Endothelial cell of umbilical vein (primary cell): ENCODE measurements at regions not wholly inside any gene's neighbourhood (a gene's known extent, or its start where the extent isn't known, plus 50 kb on each side); places are given as distances from the start of the nearest gene placed in this dataset.

Source experiments
- BruUV-seq: library from RNA; stranded (reverse); fragments of 400-500 nt; replicated peaks from 2 replicates; lab custom pipeline; 2021; lab: Mats Ljungman, UMichigan
- CTCF ChIA-PET: fragments of 300-600, 350-600 bp; sonication (Branson Sonifier 250); formaldehyde crosslinking; loops from one replicate; lab custom pipeline; 2021; ENCODE audit warnings: antibody characterized with exemption, inconsistent platforms; lab: Charles Lee
- POLR2A ChIA-PET: fragments of 300-600, 350-600 bp; sonication (Branson Sonifier 250); formaldehyde crosslinking; loops from one replicate; lab custom pipeline; 2021; ENCODE audit warnings: antibody characterized with exemption, inconsistent platforms; lab: Charles Lee
- DNase-seq: peaks from one replicate; pipeline ENCODE4 v3.0.0-alpha.2; 2011; ENCODE audit warnings: low read depth, low spot score
- FAIRE-seq: peaks from 2 replicates; lab custom pipeline; 2011; peaks lifted over from hg19 to GRCh38; lab: Jason Lieb, UNC
- H2AFZ ChIP-seq: 2 replicates; pipeline ENCODE4 v1.6.0; 2012; ENCODE audit warnings: low read depth, low read length, control low read depth, inconsistent platforms
- H3K27ac ChIP-seq: 2 replicates; pipeline ENCODE4 v1.5.1; 2011; ENCODE audit warnings: low read depth, mild to moderate bottlenecking, control low read depth, low read length, moderate library complexity; ENCODE audit not compliant: insufficient read depth
- H3K27me3 ChIP-seq, 2 experiments: 2 replicates each; pipeline versions ENCODE4 v1.6.0 to v1.6.1; 2011; ENCODE audit warnings: low read length in 2 of 2, mixed read lengths in 1 of 2; ENCODE audit not compliant: control insufficient read depth in 2 of 2, insufficient read depth in 2 of 2
- H3K36me3 ChIP-seq, 2 experiments: 2 replicates in 1 of 2; 3 replicates in 1 of 2; pipeline ENCODE4 v1.5.1; 2011; ENCODE audit warnings: low read length in 2 of 2, mild to moderate bottlenecking in 1 of 2, moderate library complexity in 1 of 2; ENCODE audit not compliant: control insufficient read depth in 2 of 2, insufficient read depth in 2 of 2; ENCODE audit errors: extremely low read depth in 1 of 2
- H3K4me1 ChIP-seq: 3 replicates; pipeline ENCODE4 v1.5.1; 2011; ENCODE audit warnings: mild to moderate bottlenecking, low read length; ENCODE audit not compliant: control insufficient read depth, insufficient read depth; ENCODE audit errors: extremely low read depth
- H3K4me2 ChIP-seq: 2 replicates; pipeline ENCODE4 v1.6.1; 2011; ENCODE audit warnings: low read length, control low read depth, mixed read lengths; ENCODE audit not compliant: insufficient read depth
- H3K4me3 ChIP-seq, 3 experiments: fragments of 200-600 bp in 1 of 3; sonication (generic), shearing (Covaris generic) in 1 of 3; replicated peaks in 1 of 3; 2 replicates each; pipeline ENCODE4 v1.5.1; 2011 to 2016; ENCODE audit warnings: control low read depth in 3 of 3, low read length in 3 of 3, mild to moderate bottlenecking in 2 of 3, inconsistent platforms in 1 of 3, low read depth in 1 of 3, moderate library complexity in 1 of 3; ENCODE audit not compliant: insufficient read depth in 1 of 3
- H3K79me2 ChIP-seq: 2 replicates; pipeline ENCODE4 v1.6.0; 2012; ENCODE audit warnings: low read length, inconsistent platforms; ENCODE audit not compliant: control insufficient read depth, insufficient read depth
- H3K9ac ChIP-seq: replicated peaks from 2 replicates; pipeline ENCODE3; 2011; ENCODE audit warnings: low read length, control low read depth; ENCODE audit not compliant: insufficient read depth; ENCODE audit errors: extremely low read depth
- H3K9me1 ChIP-seq: replicated peaks from 3 replicates; pipeline ENCODE4 v1.6.0; 2011; ENCODE audit warnings: mild to moderate bottlenecking, low read length; ENCODE audit not compliant: control insufficient read depth, insufficient read depth; ENCODE audit errors: extremely low read depth
- H3K9me3 ChIP-seq: replicated peaks from 2 replicates; pipeline ENCODE4 v1.5.1; 2012; ENCODE audit warnings: low read length, inconsistent platforms; ENCODE audit not compliant: control insufficient read depth, insufficient read depth
- H4K20me1 ChIP-seq: replicated peaks from 2 replicates; pipeline ENCODE3; 2011; ENCODE audit warnings: mild to moderate bottlenecking, low read length; ENCODE audit not compliant: control insufficient read depth, insufficient read depth; ENCODE audit errors: extremely low read depth
- EZH2 ChIP-seq: IDR thresholded peaks from 2 replicates; pipeline ENCODE4 v1.6.1; 2012; ENCODE audit warnings: borderline replicate concordance, low read depth, mild to moderate bottlenecking, moderate library complexity, low read length, inconsistent platforms; ENCODE audit not compliant: severe bottlenecking
- FOS ChIP-seq: IDR thresholded peaks from 2 replicates; pipeline ENCODE4 v1.6.1; 2011; ENCODE audit warnings: mild to moderate bottlenecking, low read length, moderate library complexity, borderline replicate concordance; ENCODE audit not compliant: insufficient read depth
- GATA2 ChIP-seq: IDR thresholded peaks from 2 replicates; pipeline ENCODE4 v1.7.0; 2011; ENCODE audit warnings: low read depth, mild to moderate bottlenecking, moderate library complexity, mixed read lengths, low read length; ENCODE audit not compliant: insufficient read length, insufficient read depth
- JUN ChIP-seq: IDR thresholded peaks from 2 replicates; pipeline ENCODE4 v1.6.1; 2011; ENCODE audit warnings: borderline replicate concordance, low read depth; ENCODE audit not compliant: insufficient read length, insufficient read depth
- MYC ChIP-seq: IDR thresholded peaks from one replicate; pipeline ENCODE4 v1.6.1; 2011; ENCODE audit warnings: mild to moderate bottlenecking, low read depth, low read length
- POLR2A ChIP-seq: IDR thresholded peaks from 2 replicates; pipeline ENCODE4 v1.6.1; 2012; ENCODE audit warnings: low read depth, mild to moderate bottlenecking, control low read depth, low read length
- POLR2AphosphoS5 ChIP-seq: IDR thresholded peaks from 2 replicates; pipeline ENCODE4 v1.6.1; 2012; ENCODE audit warnings: low read depth, mild to moderate bottlenecking, control low read depth, low read length, moderate library complexity; ENCODE audit not compliant: insufficient read depth
- dilution Hi-C: fragments of 300-500 bp; cut with MboI; formaldehyde crosslinking; loops from one replicate; pipeline ENCODE4 v1.15.0; 2019; ENCODE audit warnings: low sequenced_read_pairs; ENCODE audit not compliant: extremely low pct_ligation_motif_present
- intact Hi-C: fragments of 100-400 bp; cut with micrococcal nuclease; formaldehyde crosslinking; loops from one replicate; pipeline ENCODE4 v1.10.0; 2022
- TF ChIP-seq, protein P1 (sequence below), 2 donors: IDR thresholded peaks; 1 replicate in 1 of 2; 2 replicates in 1 of 2; pipeline ENCODE4 v1.5.1; 2011; ENCODE audit warnings: low read length in 2 of 2, mild to moderate bottlenecking in 2 of 2, moderate library complexity in 2 of 2, control low read depth in 1 of 2, inconsistent platforms in 1 of 2, low read depth in 1 of 2; ENCODE audit not compliant: insufficient read depth in 1 of 2; ENCODE audit errors: extremely low read depth in 1 of 2
- TF ChIP-seq, protein P2 (sequence below): IDR thresholded peaks from 2 replicates; pipeline ENCODE4 v1.6.1; 2011; ENCODE audit not compliant: insufficient read depth, insufficient read length

GRCh38 chr15:53251996-53252395 lies 461.9 kb upstream of the ONECUT1 start:
- TF ChIP-seq JUN (no peak), FOS (no peak), MYC (no peak), POLR2A (no peak), POLR2AphosphoS5 (no peak), EZH2 (no peak), GATA2 (no peak)
- TF ChIP-seq, protein P1, sequence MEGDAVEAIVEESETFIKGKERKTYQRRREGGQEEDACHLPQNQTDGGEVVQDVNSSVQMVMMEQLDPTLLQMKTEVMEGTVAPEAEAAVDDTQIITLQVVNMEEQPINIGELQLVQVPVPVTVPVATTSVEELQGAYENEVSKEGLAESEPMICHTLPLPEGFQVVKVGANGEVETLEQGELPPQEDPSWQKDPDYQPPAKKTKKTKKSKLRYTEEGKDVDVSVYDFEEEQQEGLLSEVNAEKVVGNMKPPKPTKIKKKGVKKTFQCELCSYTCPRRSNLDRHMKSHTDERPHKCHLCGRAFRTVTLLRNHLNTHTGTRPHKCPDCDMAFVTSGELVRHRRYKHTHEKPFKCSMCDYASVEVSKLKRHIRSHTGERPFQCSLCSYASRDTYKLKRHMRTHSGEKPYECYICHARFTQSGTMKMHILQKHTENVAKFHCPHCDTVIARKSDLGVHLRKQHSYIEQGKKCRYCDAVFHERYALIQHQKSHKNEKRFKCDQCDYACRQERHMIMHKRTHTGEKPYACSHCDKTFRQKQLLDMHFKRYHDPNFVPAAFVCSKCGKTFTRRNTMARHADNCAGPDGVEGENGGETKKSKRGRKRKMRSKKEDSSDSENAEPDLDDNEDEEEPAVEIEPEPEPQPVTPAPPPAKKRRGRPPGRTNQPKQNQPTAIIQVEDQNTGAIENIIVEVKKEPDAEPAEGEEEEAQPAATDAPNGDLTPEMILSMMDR (IDR thresholded peaks at IDR 0.05; ENCODE audit: extremely low read depth in 1 of 2, insufficient read depth in 1 of 2, low read depth in 1 of 2, low read length in 2 of 2), result no peak
- TF ChIP-seq, protein P2, sequence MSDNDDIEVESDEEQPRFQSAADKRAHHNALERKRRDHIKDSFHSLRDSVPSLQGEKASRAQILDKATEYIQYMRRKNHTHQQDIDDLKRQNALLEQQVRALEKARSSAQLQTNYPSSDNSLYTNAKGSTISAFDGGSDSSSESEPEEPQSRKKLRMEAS, result no peak
- intact Hi-C loops, result no loop called here
- DNase-seq, result no peak
- Histone ChIP-seq H3K79me2 (no peaks in the 10 kb centered on the region), H3K27ac (no peak overlapping the region), H3K4me1 (no peaks in the 10 kb centered on the region), H4K20me1 (no peaks in the 10 kb centered on the region), H3K9me1 (no peaks in the 10 kb centered on the region), H3K27me3 (no peaks in the 10 kb centered on the region), H3K4me3 (no peak overlapping the region), H3K9ac (no peak overlapping the region), H3K36me3 (no peaks in the 10 kb centered on the region), H3K4me2 (no peak overlapping the region), H3K9me3 (no peaks in the 10 kb centered on the region), H2AFZ (no peak overlapping the region)
- dilution Hi-C loops, result no loop called here
- CTCF ChIA-PET, result no interaction called here
- no TSS peak for BruUV-seq
- no peak for FAIRE-seq
- POLR2A ChIA-PET, result no interaction called here
